Loucy (cell line): ENCODE measurements at regions not wholly inside any gene's neighbourhood (a gene's known extent, or its start where the extent isn't known, plus 50 kb on each side); places are given as distances from the start of the nearest gene placed in this dataset.
A peak's percentile ranks its signal among the peaks of the same experiment; 100 is the strongest.
"Not testable (repeated sequence)": the region's sequence is repeated elsewhere in the genome, so short reads cannot be mapped to it uniquely, and the experiment has no call there.

ENCODE experiments used
- H2AFZ ChIP-seq: fragments of 200-600 bp; sonication (generic); 2 replicates; pipeline ENCODE4 v1.6.0; 2016; ENCODE audit warnings: antibody characterized with exemption, mild to moderate bottlenecking, low read length, moderate library complexity
- H3F3A ChIP-seq: fragments of 200-600 bp; 2 replicates; pipeline ENCODE4 v1.6.0; 2016; ENCODE audit warnings: antibody characterized with exemption, low read depth, mild to moderate bottlenecking
- H3K27me3 ChIP-seq: fragments of 200-600 bp; sonication (generic); 2 replicates; pipeline ENCODE4 v1.6.1; 2014; ENCODE audit warnings: low read length, mild to moderate bottlenecking; ENCODE audit not compliant: insufficient read depth, poor library complexity, severe bottlenecking
- H3K36me3 ChIP-seq: fragments of 200-600 bp; sonication (generic); 2 replicates; pipeline ENCODE4 v1.6.1; 2016; ENCODE audit warnings: low read length; ENCODE audit not compliant: insufficient read depth
- H3K4me1 ChIP-seq: fragments of 200-600 bp; sonication (generic); 2 replicates; pipeline ENCODE4 v1.5.1; 2014; ENCODE audit warnings: low read length, mild to moderate bottlenecking; ENCODE audit not compliant: insufficient read depth, poor library complexity, severe bottlenecking
- H3K4me2 ChIP-seq: fragments of 200-600 bp; sonication (generic); 2 replicates; pipeline ENCODE4 v1.6.0; 2014; ENCODE audit warnings: antibody characterized with exemption, low read length, low read depth, mild to moderate bottlenecking; ENCODE audit not compliant: poor library complexity, severe bottlenecking
- H3K4me3 ChIP-seq: fragments of 200-600 bp; sonication (generic); 2 replicates; pipeline ENCODE4 v1.5.1; 2014; ENCODE audit warnings: low read length, mild to moderate bottlenecking, mixed read lengths; ENCODE audit not compliant: poor library complexity, severe bottlenecking
- H3K79me2 ChIP-seq: fragments of 200-600 bp; sonication (generic); 2 replicates; pipeline ENCODE4 v1.6.1; 2014; ENCODE audit warnings: low read length; ENCODE audit not compliant: insufficient read depth
- H3K9ac ChIP-seq: fragments of 200-600 bp; sonication (generic); 2 replicates; pipeline ENCODE4 v1.6.0; 2014; ENCODE audit warnings: mild to moderate bottlenecking, low read depth, low read length, moderate library complexity; ENCODE audit not compliant: poor library complexity, severe bottlenecking
- H3K9me2 ChIP-seq: fragments of 200-600 bp; sonication (generic); replicated peaks from 2 replicates; pipeline ENCODE4 v1.6.1; 2016; ENCODE audit warnings: low read depth, low read length, mixed read lengths
- H3K9me3 ChIP-seq: fragments of 200-600 bp; sonication (generic); 2 replicates; pipeline ENCODE4 v1.6.1; 2014; ENCODE audit warnings: mild to moderate bottlenecking, antibody characterized with exemption, low read length, low read depth; ENCODE audit not compliant: insufficient read depth
- H4K20me1 ChIP-seq: fragments of 200-600 bp; sonication (generic); 2 replicates; pipeline ENCODE4 v1.6.0; 2014; ENCODE audit warnings: antibody characterized with exemption, low read length, mild to moderate bottlenecking; ENCODE audit not compliant: insufficient read depth, poor library complexity, severe bottlenecking
- EZH2phosphoT487 ChIP-seq: fragments of 200-600 bp; IDR thresholded peaks from 2 replicates; pipeline ENCODE4 v1.6.1; 2018; ENCODE audit warnings: antibody characterized with exemption, mild to moderate bottlenecking, moderate library complexity, borderline replicate concordance
- TF ChIP-seq, protein P1 (sequence below): fragments of 200-600 bp; sonication (generic); conservative IDR thresholded peaks from 2 replicates; pipeline ENCODE4 v1.5.1; 2014; ENCODE audit warnings: mild to moderate bottlenecking, antibody characterized with exemption, low read length

GRCh38 chr1:10920063-10920626, 92.3 kb upstream of the TARDBP start:
- Histone ChIP-seq H3K27me3 (no peaks in the 10 kb centered on the region), H3K36me3 (no peaks in the 10 kb centered on the region), H3F3A (peaks cover 10% of the 10 kb centered on the region), H3K9me3 (no peaks in the 10 kb centered on the region), H3K4me2 (no peak overlapping the region), H3K9me2 (no peaks in the 10 kb centered on the region), H3K9ac (peak overlapping the region; percentile 27), H3K4me1 (peaks cover 38% of the 10 kb centered on the region), H3K79me2 (peaks cover 15% of the 10 kb centered on the region), H3K4me3 (no peak overlapping the region), H2AFZ (no peak overlapping the region), H4K20me1 (no peaks in the 10 kb centered on the region)
- TF ChIP-seq, protein P1, sequence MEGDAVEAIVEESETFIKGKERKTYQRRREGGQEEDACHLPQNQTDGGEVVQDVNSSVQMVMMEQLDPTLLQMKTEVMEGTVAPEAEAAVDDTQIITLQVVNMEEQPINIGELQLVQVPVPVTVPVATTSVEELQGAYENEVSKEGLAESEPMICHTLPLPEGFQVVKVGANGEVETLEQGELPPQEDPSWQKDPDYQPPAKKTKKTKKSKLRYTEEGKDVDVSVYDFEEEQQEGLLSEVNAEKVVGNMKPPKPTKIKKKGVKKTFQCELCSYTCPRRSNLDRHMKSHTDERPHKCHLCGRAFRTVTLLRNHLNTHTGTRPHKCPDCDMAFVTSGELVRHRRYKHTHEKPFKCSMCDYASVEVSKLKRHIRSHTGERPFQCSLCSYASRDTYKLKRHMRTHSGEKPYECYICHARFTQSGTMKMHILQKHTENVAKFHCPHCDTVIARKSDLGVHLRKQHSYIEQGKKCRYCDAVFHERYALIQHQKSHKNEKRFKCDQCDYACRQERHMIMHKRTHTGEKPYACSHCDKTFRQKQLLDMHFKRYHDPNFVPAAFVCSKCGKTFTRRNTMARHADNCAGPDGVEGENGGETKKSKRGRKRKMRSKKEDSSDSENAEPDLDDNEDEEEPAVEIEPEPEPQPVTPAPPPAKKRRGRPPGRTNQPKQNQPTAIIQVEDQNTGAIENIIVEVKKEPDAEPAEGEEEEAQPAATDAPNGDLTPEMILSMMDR = no peak
- no peak for TF ChIP-seq EZH2phosphoT487

DNA sequence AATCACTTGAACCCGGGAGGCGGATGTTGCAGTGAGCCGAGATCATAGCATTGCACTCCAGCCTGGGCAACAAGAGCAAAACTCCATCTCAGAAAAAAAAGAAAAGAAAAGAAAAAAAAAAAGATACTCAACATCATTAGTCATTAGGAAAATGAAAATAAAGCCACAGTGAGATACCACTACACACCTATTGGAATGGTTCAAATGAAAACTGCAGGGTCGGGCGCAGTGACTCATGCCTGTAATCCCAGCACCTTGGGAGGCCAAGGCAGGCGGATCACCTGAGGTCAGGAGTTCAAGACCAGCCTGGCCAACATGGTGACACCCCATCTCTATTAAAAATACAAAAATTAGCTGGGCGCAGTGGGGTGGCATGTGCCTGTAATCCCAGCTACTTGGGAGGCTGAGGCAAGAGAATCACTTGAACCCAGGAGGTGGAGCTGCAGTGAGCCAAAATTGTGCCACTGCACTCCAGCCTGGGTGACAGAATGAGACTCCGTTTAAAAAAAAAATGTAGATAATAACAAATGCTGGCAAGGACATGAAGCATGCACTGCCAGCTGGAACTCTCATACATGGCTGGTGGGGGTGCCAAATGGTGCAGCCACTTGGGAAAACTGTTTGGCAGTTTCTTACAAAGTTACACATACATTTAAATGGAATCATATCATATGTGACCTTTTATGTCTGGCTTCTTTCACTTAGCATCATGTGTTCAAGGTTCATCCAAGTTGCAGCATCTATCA, 90.0 kb upstream of the TARDBP start:
- not testable (repeated sequence) for H3K36me3 ChIP-seq, H3K9me3 ChIP-seq, H3K9me2 ChIP-seq, H3K9ac ChIP-seq, H3K79me2 ChIP-seq, H3K4me3 ChIP-seq, H3F3A ChIP-seq, H3K27me3 ChIP-seq, H3K4me2 ChIP-seq, H2AFZ ChIP-seq, H4K20me1 ChIP-seq
- peaks cover 15% of the 10 kb centered on the region for H3K4me1 ChIP-seq

DNA sequence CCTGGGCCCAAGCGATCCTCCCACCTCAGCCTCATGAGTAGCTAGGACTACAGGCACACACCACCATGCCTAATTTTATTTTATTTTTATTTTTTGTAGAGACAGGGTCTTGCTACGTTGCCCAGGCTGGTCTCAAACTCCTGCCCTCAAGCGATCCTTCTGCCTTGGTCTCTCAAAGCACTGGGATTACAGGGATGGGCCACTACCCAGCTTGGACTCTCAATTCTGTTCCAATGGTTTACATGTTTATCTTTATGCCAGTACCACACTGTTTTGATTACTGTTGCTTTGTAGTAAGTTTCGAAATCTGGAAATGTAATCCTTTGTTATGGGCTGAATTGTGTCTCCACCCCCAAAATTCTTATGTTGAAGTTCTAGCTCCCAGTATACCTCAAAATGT, 88.4 kb upstream of the TARDBP start:
- H3K4me1 ChIP-seq = peaks cover 5% of the 10 kb centered on the region
- no peak for TF ChIP-seq EZH2phosphoT487
- TF ChIP-seq, protein P1 = no peak
- H3K36me3 ChIP-seq = no peaks in the 10 kb centered on the region
- no peak overlapping the region for H3K9ac ChIP-seq
- no peaks in the 10 kb centered on the region for H3K9me2 ChIP-seq
- no peaks in the 10 kb centered on the region for H3F3A ChIP-seq
- H4K20me1 ChIP-seq = no peaks in the 10 kb centered on the region
- H3K9me3 ChIP-seq = peaks cover 9% of the 10 kb centered on the region
- no peak overlapping the region for H3K4me3 ChIP-seq
- no peak overlapping the region for H2AFZ ChIP-seq
- no peaks in the 10 kb centered on the region for H3K79me2 ChIP-seq
- no peaks in the 10 kb centered on the region for H3K27me3 ChIP-seq
- no peak overlapping the region for H3K4me2 ChIP-seq

- Histone ChIP-seq H3K4me2 (no peak overlapping the region), H3K4me1 (peaks cover 23% of the 10 kb centered on the region), H3K27me3 (no peaks in the 10 kb centered on the region), H3K9me3 (peaks cover 9% of the 10 kb centered on the region), H2AFZ (no peak overlapping the region), H4K20me1 (no peaks in the 10 kb centered on the region), H3K79me2 (no peaks in the 10 kb centered on the region), H3F3A (peaks cover 2% of the 10 kb centered on the region; the same call in 1 of the 2 replicates), H3K36me3 (no peaks in the 10 kb centered on the region), H3K9me2 (no peaks in the 10 kb centered on the region), H3K9ac (no peak overlapping the region), H3K4me3 (no peak overlapping the region)
- TF ChIP-seq EZH2phosphoT487 = no peak
- TF ChIP-seq, protein P1 = no peak
These were observed 83.8 kb upstream of the TARDBP start for GRCh38 chr1:10928654-10929053.
